ENCODE measurements at regions not wholly inside any gene's neighbourhood (a gene's known extent, or its start where the extent isn't known, plus 50 kb on each side); places are given as distances from the start of the nearest gene placed in this dataset.
"Not testable (repeated sequence)": the region's sequence is repeated elsewhere in the genome, so short reads cannot be mapped to it uniquely, and the experiment has no call there.

GRCh38 chr16:33709856-33710695 lies 250.7 kb downstream of the TP53TG3F start:
- TF ChIP-seq EZH2phosphoT487 (IDR thresholded peaks at IDR 0.05; ENCODE audit: low read depth); CTCF (IDR thresholded peaks at IDR 0.05; ENCODE audit: low read depth, low read length): not testable (repeated sequence)
